ENCODE measurements at regions not wholly inside any gene's neighbourhood (a gene's known extent, or its start where the extent isn't known, plus 50 kb on each side); places are given as distances from the start of the nearest gene placed in this dataset.

- no peak for DNase-seq (ENCODE audit: low read depth, low spot score)
Observed at GRCh38 chr20:60467771-60468170, 509.5 kb downstream of the CDH26 start.

GRCh38 chr20:60469829-60470228 is 511.6 kb downstream of the CDH26 start:
- DNase-seq (ENCODE audit: low read depth, low spot score) = no peak

DNA sequence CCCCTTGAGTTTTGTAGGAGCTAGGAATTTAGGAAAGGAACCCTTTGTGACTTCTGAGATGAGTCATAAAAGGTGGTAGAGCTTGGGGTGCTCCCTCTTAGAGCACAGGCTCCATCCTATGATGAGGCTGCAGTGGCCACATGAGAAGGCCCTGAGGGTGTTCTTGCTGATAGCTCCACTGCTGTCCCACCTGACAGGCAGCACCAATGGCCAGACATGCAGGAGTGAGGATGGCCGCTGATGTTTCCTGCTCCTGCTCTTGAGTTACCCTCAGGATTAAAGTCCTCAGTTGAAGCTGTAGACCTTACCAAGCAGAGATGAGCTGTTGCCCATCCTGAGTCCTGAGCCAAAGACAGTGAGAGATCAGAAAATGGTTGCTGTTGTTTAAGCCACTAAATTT is 512.1 kb downstream of the CDH26 start:
- no peak for DNase-seq (ENCODE audit: low read depth, low spot score)

GRCh38 chr20:60473211-60473610 is 515.0 kb downstream of the CDH26 start:
- DNase-seq (ENCODE audit: low read depth, low spot score) = no peak

DNA sequence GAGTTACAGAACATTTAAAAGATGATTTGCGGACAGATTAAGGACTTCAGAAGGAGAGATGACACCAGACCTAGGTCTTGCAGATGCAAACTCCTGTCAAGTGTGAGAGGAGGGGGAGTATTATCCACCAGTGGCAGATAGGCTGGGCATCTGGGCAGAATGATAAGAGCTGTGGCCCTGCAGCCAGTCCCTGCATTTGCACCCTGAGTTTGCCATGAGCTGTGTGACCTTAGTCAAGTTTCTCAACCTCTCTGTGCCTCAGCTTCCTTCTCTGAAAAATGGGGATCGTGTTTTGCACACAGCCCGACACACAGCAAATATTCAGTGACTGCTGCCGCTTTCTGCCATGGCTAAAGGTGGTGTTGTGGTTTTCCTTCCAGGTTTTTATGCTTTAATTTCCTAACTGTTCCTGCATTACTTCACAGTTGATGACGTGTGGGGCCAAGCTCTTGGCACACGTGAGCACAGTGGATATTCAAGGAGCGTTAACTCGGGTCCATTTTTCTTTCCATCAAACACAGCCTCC is 516.2 kb downstream of the CDH26 start:
- DNase-seq (ENCODE audit: low read depth, low spot score) = no peak

- DNase-seq (ENCODE audit: low read depth, low spot score) = no peak
Observed at GRCh38 chr20:60476045-60476444, 517.8 kb downstream of the CDH26 start.

GRCh38 chr20:60477958-60478357 is 519.7 kb downstream of the CDH26 start:
- no peak for DNase-seq (ENCODE audit: low read depth, low spot score)

GRCh38 chr20:60478533-60478932 is 520.3 kb downstream of the CDH26 start:
- DNase-seq (ENCODE audit: low read depth, low spot score) = no peak

GRCh38 chr20:60480950-60481742 is 522.9 kb downstream of the CDH26 start:
- no peak for DNase-seq (ENCODE audit: low read depth, low spot score)

- DNase-seq (ENCODE audit: low read depth, low spot score) = no peak
Observed at GRCh38 chr20:60481743-60482133, 523.5 kb downstream of the CDH26 start.

- DNase-seq (ENCODE audit: low read depth, low spot score) = no peak
Observed at GRCh38 chr20:60482221-60483008, 524.2 kb downstream of the CDH26 start.

DNA sequence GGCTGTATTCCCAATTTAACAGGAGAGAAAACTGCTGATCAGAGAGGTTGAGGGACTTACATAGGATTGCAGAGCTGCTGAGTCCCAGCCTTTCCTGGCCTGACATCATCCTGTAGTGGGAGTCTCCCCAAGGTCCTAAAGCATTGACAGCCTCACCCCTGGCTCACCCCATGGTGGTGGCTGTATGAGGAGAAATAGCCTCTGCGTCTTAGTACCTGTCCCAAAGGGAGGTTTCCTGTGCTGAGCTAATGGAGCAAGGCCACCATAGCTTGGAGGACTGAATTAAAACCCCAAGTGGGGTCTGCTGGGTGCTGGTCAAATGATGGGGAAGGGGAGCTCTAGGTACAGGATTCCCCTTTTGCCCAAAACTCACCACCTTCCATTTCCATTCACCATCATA is 525.1 kb downstream of the CDH26 start:
- DNase-seq (ENCODE audit: low read depth, low spot score) = no peak

- DNase-seq (ENCODE audit: low read depth, low spot score) = no peak
Observed at GRCh38 chr20:60484316-60484715, 526.1 kb downstream of the CDH26 start.

DNA sequence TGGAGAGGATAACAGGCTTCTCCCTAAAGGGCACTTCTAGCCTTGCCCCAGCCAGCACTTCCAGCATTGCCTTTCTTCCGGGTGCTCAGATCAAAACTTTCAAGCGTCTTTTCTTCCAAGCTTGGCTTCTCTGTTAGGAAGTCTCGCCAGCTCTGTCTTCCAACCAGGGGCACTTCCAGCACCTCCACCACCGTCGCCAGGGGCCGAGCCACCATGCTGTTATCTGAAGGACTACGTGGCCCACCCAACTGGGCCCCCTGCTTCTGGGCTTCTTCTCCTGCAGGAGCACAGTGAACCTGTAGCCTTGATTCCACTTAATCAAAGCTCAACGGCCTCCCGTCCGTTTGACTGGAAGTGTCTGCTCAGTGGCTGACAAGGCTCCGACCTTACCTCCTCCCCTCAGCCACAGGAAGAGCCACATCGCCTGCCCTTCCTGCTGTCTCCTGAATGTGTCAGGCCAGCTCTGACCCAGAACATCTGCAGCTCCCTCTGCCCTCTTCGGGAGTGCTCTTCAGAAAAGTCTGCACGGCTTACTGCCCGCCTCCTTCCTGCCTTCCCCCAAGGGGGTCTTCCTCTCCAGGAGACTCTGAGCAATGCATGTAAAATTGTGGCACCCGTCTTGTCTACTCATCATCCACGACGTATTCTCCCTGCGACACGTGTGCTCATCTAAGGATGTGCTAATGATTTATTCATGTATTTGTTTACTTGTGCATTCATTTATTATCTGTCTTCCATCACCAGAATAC is 527.0 kb downstream of the CDH26 start:
- no peak for DNase-seq (ENCODE audit: low read depth, low spot score)

DNA sequence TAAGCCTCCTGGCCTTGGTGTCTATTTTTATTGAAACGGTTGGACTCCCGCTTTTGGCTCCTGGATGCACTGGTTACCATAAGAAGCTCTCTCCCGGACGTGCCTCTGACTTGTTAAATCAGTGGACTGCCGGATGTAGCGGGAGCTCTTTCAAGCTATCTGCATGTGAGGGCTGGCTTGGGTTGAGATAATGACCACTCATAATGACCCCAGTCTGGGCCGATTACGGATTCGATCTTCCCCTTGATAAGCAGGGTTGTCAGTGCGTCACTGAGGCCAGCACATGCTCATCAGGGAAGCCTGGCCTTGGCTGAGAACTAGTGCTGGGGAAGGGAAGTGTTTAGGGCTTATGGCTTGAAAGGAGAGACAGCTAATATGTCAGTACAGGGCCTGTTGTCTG is 528.1 kb downstream of the CDH26 start:
- DNase-seq (ENCODE audit: low read depth, low spot score) = no peak

DNA sequence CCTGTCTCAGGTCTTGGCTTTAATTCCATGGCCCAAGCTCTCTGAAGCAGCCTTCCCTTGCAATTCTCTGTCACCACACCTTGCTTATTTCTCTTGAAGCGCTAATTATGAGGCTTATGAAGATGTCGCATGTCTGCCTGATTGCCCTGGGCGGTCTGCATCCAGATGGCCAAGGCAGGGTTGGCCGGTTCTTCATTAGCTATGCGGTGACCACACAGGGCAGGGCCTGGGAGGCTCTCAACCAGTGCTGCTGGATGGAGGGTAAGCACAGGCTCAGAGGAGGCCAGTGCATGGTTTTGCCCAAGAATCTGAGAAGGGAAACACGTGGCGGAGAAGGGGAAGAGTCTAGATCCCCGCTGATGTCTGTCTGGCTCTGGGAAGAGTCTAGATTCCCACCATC is 528.7 kb downstream of the CDH26 start:
- DNase-seq (ENCODE audit: low read depth, low spot score) = no peak

DNA sequence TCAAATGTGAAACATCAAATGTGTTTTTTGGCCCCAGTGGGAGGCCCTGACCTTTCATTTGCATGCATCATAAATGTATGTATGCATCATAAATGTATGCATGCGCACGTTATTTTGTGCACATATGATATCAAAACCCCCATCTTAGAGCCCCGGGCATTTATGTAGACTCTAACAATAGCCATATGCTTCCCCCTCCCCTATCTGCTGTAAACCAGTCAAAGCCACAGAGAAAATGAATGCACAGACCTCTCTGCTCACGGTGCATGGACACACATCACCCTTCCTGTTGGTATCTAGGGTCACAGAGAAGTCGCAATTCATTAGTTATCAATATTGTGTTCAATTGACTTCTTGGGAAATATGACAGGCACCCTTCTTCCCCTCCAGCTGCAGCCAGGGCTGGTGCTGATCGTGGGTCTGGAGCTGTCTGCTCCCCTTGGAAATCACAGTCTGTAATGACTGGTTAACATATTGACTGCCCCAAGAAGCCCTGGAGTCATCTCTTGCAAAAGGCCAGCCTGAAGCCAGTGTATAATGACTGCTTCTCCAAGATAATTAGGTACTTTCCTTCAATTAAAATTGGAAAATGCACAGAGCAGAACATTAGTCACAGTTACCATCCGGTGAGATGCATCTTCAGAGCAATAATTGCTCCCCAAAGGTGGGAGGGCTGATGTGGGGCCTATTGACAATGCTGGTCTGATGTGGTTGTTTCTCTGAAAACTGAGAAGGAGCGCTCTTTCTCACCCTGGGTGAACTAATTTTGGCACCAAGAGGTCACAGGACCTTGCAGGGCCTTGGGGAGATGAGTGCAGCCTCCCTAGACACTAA is 532.2 kb downstream of the CDH26 start:
- no peak for DNase-seq (ENCODE audit: low read depth, low spot score)

GRCh38 chr20:60491051-60491581 is 532.9 kb downstream of the CDH26 start:
- DNase-seq (ENCODE audit: low read depth, low spot score) = no peak

- DNase-seq (ENCODE audit: low read depth, low spot score) = no peak
Observed at GRCh38 chr20:60494476-60494875, 536.3 kb downstream of the CDH26 start.

DNA sequence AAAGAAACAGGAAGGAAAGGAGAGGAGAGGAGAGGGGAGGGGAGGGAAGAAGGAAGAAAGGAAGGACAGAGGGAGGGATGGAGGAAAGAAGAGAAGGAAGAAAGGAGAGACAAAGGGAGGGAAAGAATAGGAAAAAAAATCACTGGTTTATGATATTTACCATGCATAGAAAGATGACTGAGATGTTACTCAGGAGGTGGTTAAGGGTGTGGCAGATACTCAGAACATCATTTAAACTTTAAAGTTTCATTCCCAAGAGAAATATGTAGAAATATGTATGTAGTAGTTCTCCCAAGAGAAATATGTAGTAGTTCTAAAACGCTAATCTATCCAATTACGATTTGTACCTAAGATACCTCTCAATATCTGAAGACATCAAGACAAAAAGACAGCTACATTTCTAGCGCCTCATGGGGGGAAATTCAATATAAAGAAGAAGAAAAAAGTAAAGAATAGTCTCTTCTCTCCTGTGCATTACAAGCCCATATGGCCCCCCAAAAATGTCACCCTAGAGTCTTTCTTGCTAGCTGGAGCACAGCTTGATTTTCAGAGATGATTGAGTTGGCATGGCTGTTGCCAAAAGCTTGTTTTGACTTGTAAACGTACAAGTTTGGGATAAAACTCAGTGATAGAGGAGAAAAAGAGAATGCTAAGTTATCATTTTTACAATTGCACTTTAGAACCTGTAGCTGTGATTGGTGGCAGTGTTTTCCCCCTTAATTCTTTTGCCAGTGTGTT is 539.2 kb downstream of the CDH26 start:
- DNase-seq (ENCODE audit: low read depth, low spot score) = no peak
